GM12872 (cell line): ENCODE measurements at regions not wholly inside any gene's neighbourhood (a gene's known extent, or its start where the extent isn't known, plus 50 kb on each side); places are given as distances from the start of the nearest gene placed in this dataset.
A peak's percentile ranks its signal among the peaks of the same experiment; 100 is the strongest.

Experiments used
- TF ChIP-seq, protein P1 (sequence below): IDR thresholded peaks from 3 replicates; pipeline ENCODE4 v1.5.1; 2011; ENCODE audit warnings: low read depth, mild to moderate bottlenecking, low read length, moderate library complexity; ENCODE audit not compliant: insufficient read depth

DNA sequence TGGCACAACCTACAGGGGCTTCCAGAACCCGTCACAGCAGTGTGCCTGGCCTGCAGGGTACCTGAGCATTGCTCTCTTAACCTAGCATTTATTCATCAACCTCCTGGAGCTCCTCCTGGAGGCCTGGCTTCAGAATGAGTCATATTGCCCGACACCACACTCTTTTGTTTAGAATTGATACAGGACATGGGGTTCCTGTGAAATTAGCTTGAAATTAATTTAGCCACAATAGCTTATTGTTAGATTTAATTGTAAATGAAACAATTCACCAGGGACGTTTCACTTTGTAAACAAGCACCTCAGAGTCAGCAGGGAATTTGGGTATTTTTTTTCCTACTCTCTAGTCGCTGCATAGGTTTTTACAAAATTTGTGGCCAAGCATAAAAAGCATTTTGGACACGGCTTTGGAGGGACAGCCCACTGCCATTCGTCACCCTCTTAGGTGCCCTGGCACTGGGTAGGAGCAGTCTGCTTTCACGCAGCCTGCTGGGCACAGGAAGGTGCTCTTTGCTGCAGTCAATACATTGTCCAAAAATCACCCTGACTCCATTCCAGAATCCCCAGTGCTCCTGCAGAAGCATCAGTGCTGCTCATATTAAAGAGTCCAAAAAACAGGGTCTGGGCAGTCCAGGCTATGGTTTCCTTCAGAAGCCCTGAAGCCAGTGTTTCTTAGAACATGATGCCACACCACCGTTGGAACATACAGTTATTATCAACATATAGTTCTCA, 60.8 kb upstream of the MEF2A start:
- TF ChIP-seq, protein P1, sequence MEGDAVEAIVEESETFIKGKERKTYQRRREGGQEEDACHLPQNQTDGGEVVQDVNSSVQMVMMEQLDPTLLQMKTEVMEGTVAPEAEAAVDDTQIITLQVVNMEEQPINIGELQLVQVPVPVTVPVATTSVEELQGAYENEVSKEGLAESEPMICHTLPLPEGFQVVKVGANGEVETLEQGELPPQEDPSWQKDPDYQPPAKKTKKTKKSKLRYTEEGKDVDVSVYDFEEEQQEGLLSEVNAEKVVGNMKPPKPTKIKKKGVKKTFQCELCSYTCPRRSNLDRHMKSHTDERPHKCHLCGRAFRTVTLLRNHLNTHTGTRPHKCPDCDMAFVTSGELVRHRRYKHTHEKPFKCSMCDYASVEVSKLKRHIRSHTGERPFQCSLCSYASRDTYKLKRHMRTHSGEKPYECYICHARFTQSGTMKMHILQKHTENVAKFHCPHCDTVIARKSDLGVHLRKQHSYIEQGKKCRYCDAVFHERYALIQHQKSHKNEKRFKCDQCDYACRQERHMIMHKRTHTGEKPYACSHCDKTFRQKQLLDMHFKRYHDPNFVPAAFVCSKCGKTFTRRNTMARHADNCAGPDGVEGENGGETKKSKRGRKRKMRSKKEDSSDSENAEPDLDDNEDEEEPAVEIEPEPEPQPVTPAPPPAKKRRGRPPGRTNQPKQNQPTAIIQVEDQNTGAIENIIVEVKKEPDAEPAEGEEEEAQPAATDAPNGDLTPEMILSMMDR = peak; percentile 41; the same call in 2 of the 3 replicates

DNA sequence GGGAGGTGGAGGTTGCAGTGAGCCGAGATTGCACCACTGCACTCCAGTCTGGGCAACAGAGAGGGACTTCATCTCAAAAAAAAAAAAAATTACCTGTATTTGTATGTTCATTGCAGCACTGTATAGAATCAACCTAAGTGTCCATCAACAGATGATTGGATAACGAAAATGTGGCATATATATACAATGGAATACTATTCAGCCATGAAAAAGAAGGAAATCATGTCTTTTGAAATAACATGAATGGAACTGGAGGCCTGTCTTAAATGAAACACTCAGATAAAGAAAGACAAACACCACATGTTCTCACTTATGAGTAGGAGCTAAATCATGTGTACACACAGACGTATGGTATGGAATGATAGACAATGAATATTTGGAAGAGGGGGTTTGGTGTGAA, 59.4 kb upstream of the MEF2A start:
- TF ChIP-seq, protein P1 = no peak

DNA sequence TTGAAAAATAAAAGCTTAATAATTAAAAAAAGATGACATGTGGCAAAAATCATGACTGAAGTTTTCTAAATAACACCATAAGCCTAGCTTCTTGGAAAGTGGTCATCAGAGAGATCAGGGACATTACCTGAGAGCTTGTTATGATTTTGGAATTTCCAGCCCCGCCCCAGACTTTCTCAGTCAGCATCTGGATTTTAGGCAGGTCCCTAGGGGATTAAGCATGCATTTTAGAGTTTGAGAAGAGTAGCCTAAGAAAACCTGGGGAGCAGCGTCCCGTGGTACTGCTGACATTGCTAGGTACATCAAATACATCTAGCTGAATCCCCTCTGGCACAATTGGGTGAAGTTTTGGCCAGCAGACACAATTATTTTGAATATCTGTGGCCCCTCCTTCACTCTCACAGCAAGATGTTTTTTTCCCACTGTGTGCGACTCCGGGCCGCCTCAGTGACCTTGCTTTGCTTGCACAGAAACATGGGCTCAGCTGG, 58.7 kb upstream of the MEF2A start:
- TF ChIP-seq, protein P1 = no peak

DNA sequence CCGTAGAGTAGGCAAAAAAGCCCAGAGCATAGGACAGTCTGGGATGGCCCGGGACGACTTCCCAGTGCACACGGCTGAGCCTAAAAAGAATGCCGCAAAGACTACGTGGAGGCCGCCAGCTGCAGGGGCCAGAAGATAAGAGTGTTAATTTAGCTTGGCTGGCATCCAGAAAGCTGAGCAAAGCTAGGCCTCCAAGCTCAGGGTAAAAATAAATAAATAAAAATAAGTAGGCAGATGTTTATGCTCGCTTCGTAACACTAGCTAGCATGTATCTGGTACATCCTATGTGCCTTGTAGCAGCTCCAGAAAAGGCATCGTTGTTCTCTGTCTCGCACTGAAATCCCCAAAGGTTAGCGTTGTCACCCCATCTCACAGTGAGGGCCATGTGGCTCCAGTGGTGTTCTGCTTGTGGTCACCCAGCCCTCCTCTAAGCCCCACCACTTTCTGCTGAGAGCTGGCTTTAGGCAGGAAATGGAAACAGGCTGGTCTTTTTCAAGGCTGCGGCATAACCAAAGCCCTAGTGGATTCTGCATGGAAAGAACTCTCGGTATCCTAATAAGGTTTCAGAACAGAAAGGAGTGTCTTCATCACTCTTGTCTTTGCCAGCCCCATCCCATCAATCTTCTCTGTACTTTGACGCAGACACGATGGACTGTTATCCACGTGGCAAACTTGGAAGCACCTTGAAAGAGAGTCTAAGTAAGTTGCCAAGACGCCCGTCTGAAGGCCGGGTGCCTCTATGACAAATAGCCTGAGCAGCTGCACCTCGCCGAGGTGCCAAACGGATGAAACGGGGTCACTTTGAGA, 58.1 kb upstream of the MEF2A start:
- TF ChIP-seq, protein P1 = no peak

DNA sequence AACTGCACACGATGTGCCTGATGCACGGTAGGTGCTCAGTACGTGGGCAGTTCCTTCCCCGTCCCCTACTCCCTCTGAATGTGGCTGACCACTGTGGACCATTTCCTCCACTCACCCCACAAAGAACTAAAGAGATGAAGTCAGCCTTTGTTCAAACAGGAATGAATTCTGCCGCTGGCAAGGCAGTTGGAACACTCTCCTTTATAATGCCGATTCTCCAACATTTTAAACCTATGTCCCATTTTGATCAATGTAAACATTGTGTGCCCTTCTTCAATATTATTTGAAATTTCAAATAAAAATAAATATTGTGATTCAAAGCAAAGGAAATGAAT, 57.5 kb upstream of the MEF2A start:
- TF ChIP-seq, protein P1 = no peak

DNA sequence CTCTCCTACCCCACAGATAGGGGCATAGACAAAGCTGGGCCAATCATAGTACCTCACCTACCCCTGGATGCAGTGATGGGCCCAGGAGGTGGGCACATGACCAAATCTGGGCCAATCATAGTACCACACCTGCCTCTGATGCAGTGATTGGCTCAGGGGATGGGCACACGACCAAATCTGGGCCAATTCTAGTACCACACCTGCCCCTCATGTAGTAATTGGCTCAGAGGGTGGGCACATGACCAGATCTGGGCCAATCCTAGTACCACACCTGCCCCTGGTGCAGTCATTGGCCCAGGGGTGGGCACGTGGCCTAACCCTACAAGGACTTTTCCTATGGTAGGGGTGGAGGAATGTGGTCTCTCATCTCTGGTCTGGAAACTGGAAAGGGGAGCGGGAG, 56.9 kb upstream of the MEF2A start:
- TF ChIP-seq, protein P1 = no peak

DNA sequence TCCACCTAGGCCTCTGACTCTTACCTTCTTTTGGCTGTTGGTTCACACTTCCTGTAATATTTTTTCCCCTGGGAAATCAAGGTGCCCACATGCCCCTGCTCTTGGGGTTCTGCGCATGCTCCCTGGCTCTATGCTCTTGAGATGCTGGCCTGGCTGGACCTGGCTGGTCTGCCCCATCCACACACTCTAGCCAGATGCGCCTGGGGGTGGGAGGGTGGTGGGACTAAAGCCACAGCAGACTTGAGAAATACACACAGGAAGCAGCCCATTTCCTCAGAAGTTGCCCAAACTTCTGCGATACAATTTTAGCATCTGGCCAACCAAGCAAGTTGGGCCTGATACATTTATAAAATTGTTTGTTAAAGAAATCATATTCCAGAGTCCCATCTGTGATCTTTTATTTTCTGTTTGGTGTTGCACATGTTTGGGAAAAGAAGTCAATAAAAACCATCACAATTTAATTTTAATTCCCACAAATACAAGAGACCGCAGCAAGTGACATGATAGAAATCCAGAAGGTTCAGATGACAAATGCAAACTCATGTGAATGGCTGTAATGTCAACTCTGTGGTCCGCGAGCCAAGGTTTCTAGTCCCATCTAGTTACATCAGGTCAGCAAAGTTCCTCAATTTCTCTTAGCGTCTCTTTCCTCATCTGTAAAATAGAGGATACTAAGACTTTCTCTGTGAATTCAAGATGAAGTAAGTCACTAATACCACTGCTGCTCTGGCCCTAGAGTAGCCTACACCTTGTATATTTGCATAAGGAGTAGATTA, 55.9 kb upstream of the MEF2A start:
- TF ChIP-seq, protein P1 = no peak
